Adrenal gland (tissue), 5 donors: ENCODE measurements at regions not wholly inside any gene's neighbourhood (a gene's known extent, or its start where the extent isn't known, plus 50 kb on each side); places are given as distances from the start of the nearest gene placed in this dataset.

ENCODE experiments used
- CTCF ChIP-seq, 6 experiments: fragments of 450-650 bp in 4 of 6; fragments of 200-600 bp in 2 of 6; sonication (generic) in 1 of 6; IDR thresholded peaks; 1 replicate in 5 of 6; 2 replicates in 1 of 6; pipeline versions ENCODE4 v1.5.1 to v1.8.0; 2016 to 2021; ENCODE audit warnings: antibody characterized with exemption in 6 of 6, mild to moderate bottlenecking in 2 of 6, moderate library complexity in 1 of 6
- POLR2A ChIP-seq, 2 donors: fragments of 450-650 bp; IDR thresholded peaks; one replicate each; pipeline ENCODE4 v1.6.1; 2017; ENCODE audit warnings: antibody characterized with exemption in 2 of 2, mild to moderate bottlenecking in 2 of 2, moderate library complexity in 1 of 2
- donor health status: DM: no; HTN: no; CAD: no.

GRCh38 chr6:40146902-40147301 is 212.6 kb upstream of the MOCS1 start:
- TF ChIP-seq CTCF (IDR thresholded peaks at IDR 0.05) (no peak), POLR2A (IDR thresholded peaks at IDR 0.05) (no peak)
